ENCODE measurements at regions not wholly inside any gene's neighbourhood (a gene's known extent, or its start where the extent isn't known, plus 50 kb on each side); places are given as distances from the start of the nearest gene placed in this dataset.

DNA sequence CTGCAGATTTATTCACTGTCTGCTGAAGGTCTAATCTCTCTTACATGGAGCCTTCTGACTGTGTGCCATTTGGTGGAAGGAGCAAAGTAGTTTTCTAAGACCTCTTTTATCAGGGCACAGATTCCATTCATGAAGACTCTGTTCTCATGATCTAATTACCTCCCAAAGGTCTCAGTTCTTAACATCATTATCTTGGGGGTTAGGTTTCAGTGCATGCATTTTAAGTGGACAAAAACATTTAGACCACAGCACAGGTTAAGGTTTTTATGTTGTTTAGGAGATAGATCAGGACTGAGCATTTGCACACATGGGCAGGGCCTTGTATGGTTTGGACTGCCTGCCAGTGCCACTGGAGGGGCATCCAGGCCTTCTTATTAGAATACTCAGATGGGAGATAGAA is 746.1 kb downstream of the C12orf50 start:
- TF ChIP-seq, protein P1, sequence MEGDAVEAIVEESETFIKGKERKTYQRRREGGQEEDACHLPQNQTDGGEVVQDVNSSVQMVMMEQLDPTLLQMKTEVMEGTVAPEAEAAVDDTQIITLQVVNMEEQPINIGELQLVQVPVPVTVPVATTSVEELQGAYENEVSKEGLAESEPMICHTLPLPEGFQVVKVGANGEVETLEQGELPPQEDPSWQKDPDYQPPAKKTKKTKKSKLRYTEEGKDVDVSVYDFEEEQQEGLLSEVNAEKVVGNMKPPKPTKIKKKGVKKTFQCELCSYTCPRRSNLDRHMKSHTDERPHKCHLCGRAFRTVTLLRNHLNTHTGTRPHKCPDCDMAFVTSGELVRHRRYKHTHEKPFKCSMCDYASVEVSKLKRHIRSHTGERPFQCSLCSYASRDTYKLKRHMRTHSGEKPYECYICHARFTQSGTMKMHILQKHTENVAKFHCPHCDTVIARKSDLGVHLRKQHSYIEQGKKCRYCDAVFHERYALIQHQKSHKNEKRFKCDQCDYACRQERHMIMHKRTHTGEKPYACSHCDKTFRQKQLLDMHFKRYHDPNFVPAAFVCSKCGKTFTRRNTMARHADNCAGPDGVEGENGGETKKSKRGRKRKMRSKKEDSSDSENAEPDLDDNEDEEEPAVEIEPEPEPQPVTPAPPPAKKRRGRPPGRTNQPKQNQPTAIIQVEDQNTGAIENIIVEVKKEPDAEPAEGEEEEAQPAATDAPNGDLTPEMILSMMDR (IDR thresholded peaks at IDR 0.05): no peak

DNA sequence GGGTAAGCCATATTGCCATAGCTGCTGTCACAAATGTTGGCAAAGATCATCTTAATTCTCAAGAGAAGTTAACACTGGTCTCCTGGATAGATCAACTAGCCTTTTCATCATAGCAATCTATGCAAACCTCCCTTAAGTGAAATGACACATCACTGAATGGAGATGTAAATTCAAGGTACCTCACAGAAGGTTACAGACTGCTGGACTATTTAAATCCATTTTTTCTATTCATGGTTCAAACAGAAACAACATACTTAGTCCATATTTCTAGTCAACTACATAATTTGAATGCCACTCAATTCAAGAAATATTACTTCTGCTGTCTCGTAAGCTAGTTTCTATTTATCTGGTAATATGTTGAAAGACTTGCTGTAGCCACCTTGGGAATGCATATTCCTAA is 748.3 kb downstream of the C12orf50 start:
- ChIA-PET CTCF (no interaction called here), POLR2A (interaction anchor here (0.6 kb wide), 1 partner anchor 1608 kb away, joined by 3 read pairs; no protein-coding TSS in a partner anchor)
- peaks cover 2% of the 10 kb centered on the region for H3K9me3 Mint-ChIP-seq
- intact Hi-C loops (cut with micrococcal nuclease): no loop called here
- no peaks in the 10 kb centered on the region for H3K4me1 Mint-ChIP-seq (ENCODE audit: low read depth)
- H3K27ac Mint-ChIP-seq: no peak overlapping the region
- no peaks in the 10 kb centered on the region for H3K36me3 Mint-ChIP-seq (ENCODE audit: low read depth)
- no peak overlapping the region for H3K4me3 Mint-ChIP-seq
- ATAC-seq: no peak
- H3K27me3 Mint-ChIP-seq: no peaks in the 10 kb centered on the region
- no peak for DNase-seq
- TF ChIP-seq, protein P1 (IDR thresholded peaks at IDR 0.05): no peak

More for the DNA sequence above, 746.1 kb downstream of the C12orf50 start:
- Mint-ChIP-seq H3K4me3 (no peak overlapping the region), H3K36me3 (ENCODE audit: low read depth) (no peaks in the 10 kb centered on the region), H3K9me3 (peaks cover 3% of the 10 kb centered on the region), H3K27me3 (no peaks in the 10 kb centered on the region), H3K4me1 (ENCODE audit: low read depth) (no peaks in the 10 kb centered on the region), H3K27ac (no peak overlapping the region)
- no peak for ATAC-seq
- no peak for DNase-seq
- intact Hi-C loops (cut with micrococcal nuclease): no loop called here
- ChIA-PET CTCF (no interaction called here), POLR2A (no interaction called here)

DNA sequence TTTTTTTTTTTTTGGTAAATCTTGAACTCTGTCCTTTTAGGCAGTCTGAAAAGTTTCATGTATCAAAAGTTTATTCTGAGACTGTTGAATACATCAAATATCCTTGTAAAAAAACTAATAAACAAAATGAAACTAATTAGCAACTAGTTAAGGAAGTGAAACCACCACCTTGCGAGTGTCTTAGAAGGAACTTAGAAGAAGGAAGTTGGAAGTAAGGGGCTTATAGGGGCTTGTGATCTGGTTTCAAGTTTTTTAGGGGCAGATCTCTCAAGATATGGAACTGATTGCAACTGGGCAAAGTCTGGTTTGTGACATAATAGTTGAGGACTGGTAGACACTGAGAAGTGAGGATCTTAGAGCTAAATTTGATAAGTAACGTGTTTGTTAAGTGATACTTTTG is 748.8 kb downstream of the C12orf50 start:
- H3K27me3 Mint-ChIP-seq: no peaks in the 10 kb centered on the region
- no peaks in the 10 kb centered on the region for H3K36me3 Mint-ChIP-seq (ENCODE audit: low read depth)
- no peak overlapping the region for H3K4me3 Mint-ChIP-seq
- TF ChIP-seq, protein P1 (IDR thresholded peaks at IDR 0.05): no peak
- no peaks in the 10 kb centered on the region for H3K4me1 Mint-ChIP-seq (ENCODE audit: low read depth)
- no peak for ATAC-seq
- ChIA-PET CTCF (no interaction called here), POLR2A (interaction anchor here (0.6 kb wide), 1 partner anchor 1607 kb away, joined by 3 read pairs; no protein-coding TSS in a partner anchor)
- no peak for DNase-seq
- peaks cover 4% of the 10 kb centered on the region for H3K9me3 Mint-ChIP-seq
- intact Hi-C loops (cut with micrococcal nuclease): no loop called here
- no peak overlapping the region for H3K27ac Mint-ChIP-seq

DNA sequence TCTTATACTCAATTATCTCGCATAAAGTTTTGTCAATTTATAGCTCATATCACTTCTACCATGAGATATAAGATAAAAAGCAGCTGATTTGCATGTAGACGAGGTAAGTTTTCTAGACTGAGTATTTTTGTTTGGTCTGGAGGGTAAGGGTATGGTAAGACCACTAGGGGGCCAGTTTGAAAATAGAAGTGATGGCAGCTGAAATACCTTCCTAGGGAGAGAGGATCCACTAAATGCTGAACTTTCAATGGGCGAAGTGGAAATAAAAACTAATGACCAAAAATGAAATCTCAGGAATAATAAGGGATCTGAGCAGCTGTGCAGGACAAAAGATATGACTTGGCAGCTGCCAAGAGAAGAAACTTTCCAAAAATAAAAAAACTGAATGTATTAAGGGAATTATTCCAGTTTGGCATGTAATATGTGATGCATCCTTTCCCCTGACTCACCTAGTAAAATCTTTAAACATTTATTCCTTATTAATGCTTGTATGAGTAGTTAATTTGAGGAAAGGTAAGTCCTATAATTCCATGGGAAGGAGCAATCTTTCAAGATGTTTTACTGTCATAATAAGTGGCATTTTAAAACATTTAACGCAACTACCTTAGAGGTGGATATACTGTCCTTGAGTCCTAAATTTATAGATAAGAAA is 754.5 kb downstream of the C12orf50 start:
- CTCF ChIA-PET: no interaction called here

DNA sequence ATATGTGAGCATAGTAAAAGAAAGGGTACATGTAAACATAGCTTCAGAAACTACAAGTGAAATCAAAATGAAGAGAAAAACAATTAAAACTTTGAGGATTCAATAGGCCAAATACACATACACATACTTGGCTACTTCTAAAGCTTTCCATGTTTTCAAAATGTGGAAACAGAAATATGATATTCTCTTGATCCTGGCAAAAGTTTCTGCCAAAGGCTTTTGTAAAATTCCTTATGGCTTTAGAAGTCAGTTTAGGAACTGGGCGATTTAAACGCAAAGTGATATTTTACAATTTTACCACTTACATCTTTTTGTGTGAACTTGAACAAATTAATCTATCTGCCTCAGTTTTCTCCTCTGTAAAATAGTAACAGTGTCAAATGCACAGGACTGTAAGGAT is 756.4 kb downstream of the C12orf50 start:
- no peak overlapping the region for H3K27ac Mint-ChIP-seq
- ATAC-seq (no peak), DNase-seq (no peak)
- CTCF ChIA-PET: no interaction called here
- H3K4me1 Mint-ChIP-seq (ENCODE audit: low read depth): no peaks in the 10 kb centered on the region
- no peak overlapping the region for H3K4me3 Mint-ChIP-seq
- TF ChIP-seq, protein P1 (IDR thresholded peaks at IDR 0.05): no peak
- no peaks in the 10 kb centered on the region for H3K36me3 Mint-ChIP-seq (ENCODE audit: low read depth)
- H3K9me3 Mint-ChIP-seq: peaks cover 6% of the 10 kb centered on the region
- POLR2A ChIA-PET: no interaction called here
- no peaks in the 10 kb centered on the region for H3K27me3 Mint-ChIP-seq
- intact Hi-C loops (cut with micrococcal nuclease): no loop called here

More for the DNA sequence above, 754.5 kb downstream of the C12orf50 start:
- POLR2A ChIA-PET: no interaction called here
- peaks cover 6% of the 10 kb centered on the region for H3K9me3 Mint-ChIP-seq
- DNase-seq (no peak), ATAC-seq (no peak)
- no peaks in the 10 kb centered on the region for H3K36me3 Mint-ChIP-seq (ENCODE audit: low read depth)
- H3K4me3 Mint-ChIP-seq: no peak overlapping the region
- no peaks in the 10 kb centered on the region for H3K27me3 Mint-ChIP-seq
- TF ChIP-seq, protein P1 (IDR thresholded peaks at IDR 0.05): no peak
- no peak overlapping the region for H3K27ac Mint-ChIP-seq
- intact Hi-C loops (cut with micrococcal nuclease): no loop called here
- no peaks in the 10 kb centered on the region for H3K4me1 Mint-ChIP-seq (ENCODE audit: low read depth)
